ENCODE measurements at regions not wholly inside any gene's neighbourhood (a gene's known extent, or its start where the extent isn't known, plus 50 kb on each side); places are given as distances from the start of the nearest gene placed in this dataset.

GRCh38 chr12:68411371-68411770 is 79.2 kb upstream of the MDM1 start:
- Histone ChIP-seq H3K9me3 (no peaks in the 10 kb centered on the region), H3K27ac (no peak overlapping the region), H3K4me3 (no peak overlapping the region), H3K4me1 (peaks cover 0 to 7% (median 5%) of the 10 kb centered on the region in 4 donors), H3K36me3 (no peaks in the 10 kb centered on the region), H3K27me3 (no peaks in the 10 kb centered on the region)
- WGBS, 2 donors: 95 to 96% methylated on average over 9 of the region's 9 CpGs
- TF ChIP-seq EP300 (IDR thresholded peaks at IDR 0.05) (no peak), POLR2A (IDR thresholded peaks at IDR 0.05) (no peak), POLR2AphosphoS5 (IDR thresholded peaks at IDR 0.05) (no peak), CTCF (IDR thresholded peaks at IDR 0.05) (no peak)
- DNase-seq: no peak
- intact Hi-C loops (cut with DNase I): no loop called here

- intact Hi-C loops (cut with DNase I): no loop called here
- TF ChIP-seq CTCF (IDR thresholded peaks at IDR 0.05) (no peak), EP300 (IDR thresholded peaks at IDR 0.05) (no peak)
- H3K4me1 ChIP-seq: peaks cover 0 to 6% (median 2%) of the 10 kb centered on the region in 4 donors
- H3K27me3 ChIP-seq: no peaks in the 10 kb centered on the region
- H3K9me3 ChIP-seq: no peaks in the 10 kb centered on the region
- no peak overlapping the region for H3K27ac ChIP-seq
- DNase-seq: no peak
- no peaks in the 10 kb centered on the region for H3K36me3 ChIP-seq
- no peak overlapping the region for H3K4me3 ChIP-seq
- 83 to 95% methylated on average over 2 of the region's 2 CpGs for WGBS, 2 donors
These were observed 82.8 kb upstream of the MDM1 start for GRCh38 chr12:68414988-68415387.

- H3K9me3 ChIP-seq: no peaks in the 10 kb centered on the region
- peaks cover 0 to 20% (median 15%) of the 10 kb centered on the region in 4 donors for H3K4me1 ChIP-seq
- no peak overlapping the region for H3K4me3 ChIP-seq
- H3K27ac ChIP-seq: no peak overlapping the region
- intact Hi-C loops (cut with DNase I): no loop called here
- no peak for TF ChIP-seq POLR2AphosphoS5 (IDR thresholded peaks at IDR 0.05)
- no peak for TF ChIP-seq POLR2A (IDR thresholded peaks at IDR 0.05)
- no peak for TF ChIP-seq EP300 (IDR thresholded peaks at IDR 0.05)
- no peak for TF ChIP-seq CTCF (IDR thresholded peaks at IDR 0.05)
- DNase-seq: no peak
- no peaks in the 10 kb centered on the region for H3K27me3 ChIP-seq
- no peaks in the 10 kb centered on the region for H3K36me3 ChIP-seq
- 98% methylated on average over 6 of the region's 6 CpGs for WGBS, 2 donors
These were observed 84.2 kb upstream of the MDM1 start for GRCh38 chr12:68416350-68416749.

- no peak for TF ChIP-seq CTCF (IDR thresholded peaks at IDR 0.05)
- no peak for TF ChIP-seq POLR2AphosphoS5 (IDR thresholded peaks at IDR 0.05)
- no peak for TF ChIP-seq POLR2A (IDR thresholded peaks at IDR 0.05)
- TF ChIP-seq EP300 (IDR thresholded peaks at IDR 0.05): no peak
- Histone ChIP-seq H3K4me1 (peaks cover 0 to 20% (median 16%) of the 10 kb centered on the region in 4 donors), H3K27ac (no peak overlapping the region), H3K27me3 (no peaks in the 10 kb centered on the region), H3K4me3 (no peak overlapping the region), H3K9me3 (no peaks in the 10 kb centered on the region), H3K36me3 (no peaks in the 10 kb centered on the region)
- no peak for DNase-seq
- WGBS, 2 donors: 97 to 98% methylated on average over 5 of the region's 5 CpGs
- intact Hi-C loops (cut with DNase I): no loop called here
These were observed 84.7 kb upstream of the MDM1 start for GRCh38 chr12:68416826-68417225.

GRCh38 chr12:68418137-68418460 is 85.9 kb upstream of the MDM1 start:
- intact Hi-C loops (cut with DNase I): no loop called here
- H3K27ac ChIP-seq: no peak overlapping the region
- TF ChIP-seq POLR2A (IDR thresholded peaks at IDR 0.05): no peak
- TF ChIP-seq POLR2AphosphoS5 (IDR thresholded peaks at IDR 0.05): no peak
- no peak for TF ChIP-seq CTCF (IDR thresholded peaks at IDR 0.05)
- no peak for TF ChIP-seq EP300 (IDR thresholded peaks at IDR 0.05)

More at GRCh38 chr12:68418137-68418460, 85.9 kb upstream of the MDM1 start:
- Histone ChIP-seq H3K4me3 (no peak overlapping the region), H3K4me1 (peaks cover 0 to 20% (median 16%) of the 10 kb centered on the region in 4 donors), H3K27me3 (no peaks in the 10 kb centered on the region), H3K36me3 (no peaks in the 10 kb centered on the region), H3K9me3 (no peaks in the 10 kb centered on the region)
- DNase-seq: no peak
